HEK293T (cell line): ENCODE measurements at regions not wholly inside any gene's neighbourhood (a gene's known extent, or its start where the extent isn't known, plus 50 kb on each side); places are given as distances from the start of the nearest gene placed in this dataset.

Source experiments
- ARNT ChIP-seq: fragments of 450-650 bp; IDR thresholded peaks from 2 replicates; pipeline ENCODE4 v1.6.1; 2017; ENCODE audit warnings: mild to moderate bottlenecking
- BHLHE40 ChIP-seq: fragments of 450-650 bp; IDR thresholded peaks from 2 replicates; pipeline ENCODE4 v1.6.1; 2016; ENCODE audit warnings: mild to moderate bottlenecking, moderate library complexity, borderline replicate concordance
- CTBP1 ChIP-seq: fragments of 450-650 bp; IDR thresholded peaks from 2 replicates; pipeline ENCODE4 v1.6.1; 2016; ENCODE audit warnings: borderline replicate concordance
- ELF4 ChIP-seq: fragments of 450-650 bp; IDR thresholded peaks from 2 replicates; pipeline ENCODE4 v1.6.1; 2017; ENCODE audit warnings: antibody characterized with exemption
- FOXA1 ChIP-seq: fragments of 450-650 bp; IDR thresholded peaks from 2 replicates; pipeline ENCODE4 v1.6.1; 2016; ENCODE audit warnings: mild to moderate bottlenecking
- FOXK2 ChIP-seq: fragments of 450-650 bp; IDR thresholded peaks from 2 replicates; pipeline ENCODE4 v1.6.1; 2016; ENCODE audit warnings: mild to moderate bottlenecking
- HDGF ChIP-seq: fragments of 450-650 bp; IDR thresholded peaks from 2 replicates; pipeline ENCODE4 v1.6.1; 2017; ENCODE audit warnings: antibody characterized with exemption, borderline replicate concordance
- PKNOX1 ChIP-seq: fragments of 450-650 bp; IDR thresholded peaks from 2 replicates; pipeline ENCODE4 v1.6.1; 2016
- SP1 ChIP-seq: fragments of 450-650 bp; IDR thresholded peaks from 2 replicates; pipeline ENCODE4 v1.6.1; 2017
- SUZ12 ChIP-seq: fragments of 450-650 bp; IDR thresholded peaks from 2 replicates; pipeline ENCODE4 v1.6.1; 2016; ENCODE audit warnings: mild to moderate bottlenecking
- TARDBP ChIP-seq: fragments of 450-650 bp; IDR thresholded peaks from 2 replicates; pipeline ENCODE4 v1.6.1; 2016
- ZNF384 ChIP-seq: fragments of 450-650 bp; IDR thresholded peaks from 2 replicates; pipeline ENCODE4 v1.6.1; 2016

GRCh38 chr9:38301376-38302106, 91.0 kb upstream of the ALDH1B1 start:
- no peak for TF ChIP-seq SUZ12
- TF ChIP-seq ELF4: no peak
- TF ChIP-seq SP1: no peak
- TF ChIP-seq ZNF384: no peak
- TF ChIP-seq FOXA1: no peak
- no peak for TF ChIP-seq PKNOX1
- no peak for TF ChIP-seq BHLHE40
- no peak for TF ChIP-seq CTBP1
- TF ChIP-seq FOXK2: no peak
- TF ChIP-seq ARNT: no peak
- no peak for TF ChIP-seq TARDBP
- no peak for TF ChIP-seq HDGF
